H9 (cell line): ENCODE measurements at regions not wholly inside any gene's neighbourhood (a gene's known extent, or its start where the extent isn't known, plus 50 kb on each side); places are given as distances from the start of the nearest gene placed in this dataset.

Experiments
- DNase-seq: peaks from one replicate; pipeline ENCODE4 v3.0.0-alpha.2; 2017
- H2AFZ ChIP-seq: one replicate; pipeline ENCODE4 v1.6.1; 2013; ENCODE audit warnings: mild to moderate bottlenecking, low read length, control low read depth, moderate library complexity
- H2AK5ac ChIP-seq: 2 replicates; pipeline ENCODE4 v1.6.1; 2013; ENCODE audit warnings: low read length, control low read depth, mixed read lengths; ENCODE audit not compliant: insufficient read length
- H2BK120ac ChIP-seq: one replicate; pipeline ENCODE4 v1.6.1; 2013; ENCODE audit warnings: low read depth, mild to moderate bottlenecking, low read length, control low read depth, inconsistent platforms; ENCODE audit not compliant: poor library complexity, severe bottlenecking
- H2BK12ac ChIP-seq: 2 replicates; pipeline ENCODE4 v1.6.1; 2013; ENCODE audit warnings: low read length, control low read depth, mixed read lengths, low read depth; ENCODE audit not compliant: insufficient read length
- H2BK15ac ChIP-seq: 2 replicates; pipeline ENCODE4 v1.6.1; 2013; ENCODE audit warnings: low read depth, low read length, control low read depth
- H2BK20ac ChIP-seq: one replicate; pipeline ENCODE4 v1.6.1; 2013; ENCODE audit warnings: low read depth, mild to moderate bottlenecking, low read length, control low read depth, inconsistent platforms; ENCODE audit not compliant: poor library complexity, severe bottlenecking
- H2BK5ac ChIP-seq: 2 replicates; pipeline ENCODE4 v1.6.1; 2013; ENCODE audit warnings: low read length, control low read depth, mixed read lengths; ENCODE audit not compliant: insufficient read length
- H3K14ac ChIP-seq: 2 replicates; pipeline ENCODE4 v1.6.1; 2013; ENCODE audit warnings: low read length, control low read depth; ENCODE audit not compliant: insufficient read depth
- H3K18ac ChIP-seq: 2 replicates; pipeline ENCODE4 v1.6.1; 2013; ENCODE audit warnings: low read depth, mild to moderate bottlenecking, mixed read lengths, low read length, control low read depth; ENCODE audit not compliant: insufficient read length
- H3K23ac ChIP-seq: 2 replicates; pipeline ENCODE4 v1.6.1; 2013; ENCODE audit warnings: low read length, control low read depth, mixed read lengths, low read depth; ENCODE audit not compliant: insufficient read length
- H3K23me2 ChIP-seq: 2 replicates; pipeline ENCODE4 v1.6.1; 2013; ENCODE audit warnings: low read depth, mild to moderate bottlenecking, mixed read lengths, low read length, control low read depth; ENCODE audit not compliant: insufficient read length, poor library complexity, severe bottlenecking
- H3K27ac ChIP-seq: 2 replicates; pipeline ENCODE4 v1.5.1; 2013; ENCODE audit warnings: low read length, control low read depth, mixed read lengths, low read depth; ENCODE audit not compliant: insufficient read length
- H3K27me3 ChIP-seq: 2 replicates; pipeline ENCODE4 v1.6.1; 2013; ENCODE audit warnings: low read length, control low read depth, inconsistent platforms; ENCODE audit not compliant: insufficient read depth
- H3K4ac ChIP-seq: 2 replicates; pipeline ENCODE4 v1.6.1; 2013; ENCODE audit warnings: low read depth, mild to moderate bottlenecking, control low read depth, inconsistent platforms, low read length, moderate library complexity
- H3K4me1 ChIP-seq: 2 replicates; pipeline ENCODE4 v1.6.1; 2013; ENCODE audit warnings: low read length, control low read depth, inconsistent platforms; ENCODE audit not compliant: insufficient read depth
- H3K4me2 ChIP-seq: 2 replicates; pipeline ENCODE4 v1.6.1; 2013; ENCODE audit warnings: low read length, control low read depth, mixed read lengths; ENCODE audit not compliant: insufficient read length, insufficient read depth
- H3K56ac ChIP-seq: 2 replicates; pipeline ENCODE4 v1.6.1; 2013; ENCODE audit warnings: low read depth, mild to moderate bottlenecking, mixed read lengths, low read length, control low read depth; ENCODE audit not compliant: insufficient read length
- H3K79me1 ChIP-seq: 2 replicates; pipeline ENCODE4 v1.6.1; 2013; ENCODE audit warnings: low read depth, mild to moderate bottlenecking, moderate library complexity, low read length, control low read depth, inconsistent platforms; ENCODE audit not compliant: insufficient read depth, poor library complexity, severe bottlenecking
- H3K79me2 ChIP-seq: 2 replicates; pipeline ENCODE4 v1.6.1; 2013; ENCODE audit warnings: low read length, control low read depth, inconsistent platforms; ENCODE audit not compliant: insufficient read depth
- H3K9ac ChIP-seq: 2 replicates; pipeline ENCODE4 v1.6.1; 2013; ENCODE audit warnings: low read length, control low read depth, mixed read lengths; ENCODE audit not compliant: insufficient read length; ENCODE audit errors: extremely low read depth
- H3K9me3 ChIP-seq: one replicate; pipeline ENCODE4 v1.6.1; 2013; ENCODE audit warnings: low read depth, low read length, inconsistent platforms; ENCODE audit not compliant: control insufficient read depth
- H3T11ph ChIP-seq: one replicate; pipeline ENCODE4 v1.6.1; 2013; ENCODE audit warnings: mild to moderate bottlenecking, low read length, control low read depth, inconsistent platforms
- H4K20me1 ChIP-seq: one replicate; pipeline ENCODE4 v1.6.1; 2013; ENCODE audit not compliant: control insufficient read depth, insufficient read length, insufficient read depth
- H4K5ac ChIP-seq: 2 replicates; pipeline ENCODE4 v1.6.1; 2013; ENCODE audit warnings: low read depth, mild to moderate bottlenecking, mixed read lengths, low read length, control low read depth; ENCODE audit not compliant: insufficient read length
- H4K8ac ChIP-seq: replicated peaks from 2 replicates; pipeline ENCODE4 v1.6.1; 2013; ENCODE audit warnings: low read length, control low read depth, mixed read lengths, low read depth; ENCODE audit not compliant: insufficient read length
- H4K91ac ChIP-seq: 2 replicates; pipeline ENCODE4 v1.6.1; 2013; ENCODE audit warnings: low read depth, mild to moderate bottlenecking, moderate library complexity, mixed read lengths, low read length, control low read depth; ENCODE audit not compliant: insufficient read length
- H3K27ac Mint-ChIP-seq, 3 experiments: 2 replicates in 2 of 3; 3 replicates in 1 of 3; pipeline ENCODE4 v1.8.0; 2020 to 2021; ENCODE audit warnings: mixed read lengths in 3 of 3, mild to moderate bottlenecking in 1 of 3, moderate library complexity in 1 of 3
- H3K27me3 Mint-ChIP-seq: 2 replicates; pipeline ENCODE4 v1.8.0; 2021; ENCODE audit warnings: low read depth, mild to moderate bottlenecking, moderate library complexity, mixed read lengths
- H3K36me3 Mint-ChIP-seq, 3 experiments: 2 replicates in 2 of 3; 3 replicates in 1 of 3; pipeline ENCODE4 v1.8.0; 2020 to 2021; ENCODE audit warnings: low read depth in 3 of 3, mixed read lengths in 3 of 3; ENCODE audit not compliant: insufficient read depth in 1 of 3
- H3K4me1 Mint-ChIP-seq, 2 experiments: 2 replicates each; pipeline ENCODE4 v1.8.0; 2020; ENCODE audit warnings: mixed read lengths in 2 of 2
- H3K4me3 Mint-ChIP-seq, 2 experiments: 2 replicates in 1 of 2; 3 replicates in 1 of 2; pipeline ENCODE4 v1.8.0; 2020 to 2021; ENCODE audit warnings: mild to moderate bottlenecking in 2 of 2, mixed read lengths in 2 of 2, moderate library complexity in 1 of 2
- H3K9me3 Mint-ChIP-seq, 2 experiments: 2 replicates in 1 of 2; 3 replicates in 1 of 2; pipeline ENCODE4 v1.8.0; 2020; ENCODE audit warnings: mild to moderate bottlenecking in 2 of 2, mixed read lengths in 2 of 2, moderate library complexity in 1 of 2
- CTCF ChIP-seq: fragments of 200-600 bp; sonication (generic); conservative IDR thresholded peaks from 3 replicates; pipeline ENCODE4 v1.8.0; 2021; ENCODE audit warnings: antibody characterized with exemption, mild to moderate bottlenecking

- no peak overlapping the region for H3K14ac ChIP-seq
- no peaks in the 10 kb centered on the region for H3K36me3 Mint-ChIP-seq
Observed at GRCh38 chr21:16755061-16755460, 757.8 kb upstream of the CXADR start.

More at GRCh38 chr21:16755061-16755460, 757.8 kb upstream of the CXADR start:
- H3K79me2 ChIP-seq = no peaks in the 10 kb centered on the region
- no peak for TF ChIP-seq CTCF
- H3K56ac ChIP-seq = no peak overlapping the region
- no peak overlapping the region for H2AFZ ChIP-seq
- H3K27ac ChIP-seq = no peak overlapping the region
- H2BK5ac ChIP-seq = no peak overlapping the region
- no peak overlapping the region for H3K4me2 ChIP-seq
- H3K9ac ChIP-seq = no peak overlapping the region
- no peaks in the 10 kb centered on the region for H3K4me1 ChIP-seq
- H4K91ac ChIP-seq = no peak overlapping the region
- no peak overlapping the region for H3K18ac ChIP-seq
- H2BK15ac ChIP-seq = no peak overlapping the region
- H3T11ph ChIP-seq = no peak overlapping the region
- H4K8ac ChIP-seq = no peak overlapping the region
- Mint-ChIP-seq H3K27me3 (no peaks in the 10 kb centered on the region), H3K27ac (no peak overlapping the region; a peak in 1 of 7 replicates), H3K9me3 (no peaks in the 10 kb centered on the region), H3K4me3 (no peak overlapping the region), H3K4me1 (peaks cover 1 to 6% of the 10 kb centered on the region in 2 experiments; a peak in 3 of 4 replicates)
- no peaks in the 10 kb centered on the region for H3K27me3 ChIP-seq
- no peaks in the 10 kb centered on the region for H3K23me2 ChIP-seq
- H2BK120ac ChIP-seq = no peak overlapping the region
- H2BK12ac ChIP-seq = no peak overlapping the region
- no peak overlapping the region for H3K23ac ChIP-seq
- H2AK5ac ChIP-seq = no peak overlapping the region
- no peaks in the 10 kb centered on the region for H4K20me1 ChIP-seq
- no peaks in the 10 kb centered on the region for H3K79me1 ChIP-seq
- H2BK20ac ChIP-seq = no peak overlapping the region
- no peaks in the 10 kb centered on the region for H3K9me3 ChIP-seq
- DNase-seq = no peak
- no peak overlapping the region for H4K5ac ChIP-seq
- no peak overlapping the region for H3K4ac ChIP-seq
